ENCODE measurements at regions not wholly inside any gene's neighbourhood (a gene's known extent, or its start where the extent isn't known, plus 50 kb on each side); places are given as distances from the start of the nearest gene placed in this dataset.

DNA sequence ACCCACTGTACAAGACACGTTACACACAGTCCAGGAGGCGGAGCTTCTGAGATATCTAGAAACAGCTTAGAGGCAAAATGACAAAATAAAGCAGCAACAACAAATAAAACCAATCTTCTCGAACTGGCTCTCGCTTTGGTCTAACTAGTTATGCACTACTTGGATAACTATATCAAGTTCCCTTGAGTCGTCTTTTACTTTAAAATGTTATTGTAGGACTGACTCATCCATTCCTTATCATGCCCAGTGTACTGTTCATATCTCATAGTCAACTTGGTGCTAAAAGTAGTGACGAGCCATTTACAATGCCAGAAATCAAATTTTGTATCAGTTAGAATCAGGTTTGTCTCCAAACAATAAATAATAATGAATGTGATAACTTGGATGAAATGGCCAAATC, 102.5 kb upstream of the SLC35G4 start:
- TF ChIP-seq PATZ1 (CRISPR knock-in tag; IDR thresholded peaks at IDR 0.05; ENCODE audit: borderline replicate concordance), result no peak
- TF ChIP-seq IRF2 (CRISPR knock-in tag; IDR thresholded peaks at IDR 0.05), result no peak
- TF ChIP-seq SMC3 (conservative IDR thresholded peaks at IDR 0.05; ENCODE audit: insufficient read depth, low read depth, low read length), result no peak
- TF ChIP-seq, protein P1, sequence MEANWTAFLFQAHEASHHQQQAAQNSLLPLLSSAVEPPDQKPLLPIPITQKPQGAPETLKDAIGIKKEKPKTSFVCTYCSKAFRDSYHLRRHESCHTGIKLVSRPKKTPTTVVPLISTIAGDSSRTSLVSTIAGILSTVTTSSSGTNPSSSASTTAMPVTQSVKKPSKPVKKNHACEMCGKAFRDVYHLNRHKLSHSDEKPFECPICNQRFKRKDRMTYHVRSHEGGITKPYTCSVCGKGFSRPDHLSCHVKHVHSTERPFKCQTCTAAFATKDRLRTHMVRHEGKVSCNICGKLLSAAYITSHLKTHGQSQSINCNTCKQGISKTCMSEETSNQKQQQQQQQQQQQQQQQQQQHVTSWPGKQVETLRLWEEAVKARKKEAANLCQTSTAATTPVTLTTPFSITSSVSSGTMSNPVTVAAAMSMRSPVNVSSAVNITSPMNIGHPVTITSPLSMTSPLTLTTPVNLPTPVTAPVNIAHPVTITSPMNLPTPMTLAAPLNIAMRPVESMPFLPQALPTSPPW (CRISPR knock-in tag; IDR thresholded peaks at IDR 0.05), result no peak
- TF ChIP-seq SREBF2 (CRISPR knock-in tag; IDR thresholded peaks at IDR 0.05), result no peak
- no peak for TF ChIP-seq SNRNP70 (optimal IDR thresholded peaks at IDR 0.05; ENCODE audit: low read depth, low read length)
- TF ChIP-seq, protein P2, sequence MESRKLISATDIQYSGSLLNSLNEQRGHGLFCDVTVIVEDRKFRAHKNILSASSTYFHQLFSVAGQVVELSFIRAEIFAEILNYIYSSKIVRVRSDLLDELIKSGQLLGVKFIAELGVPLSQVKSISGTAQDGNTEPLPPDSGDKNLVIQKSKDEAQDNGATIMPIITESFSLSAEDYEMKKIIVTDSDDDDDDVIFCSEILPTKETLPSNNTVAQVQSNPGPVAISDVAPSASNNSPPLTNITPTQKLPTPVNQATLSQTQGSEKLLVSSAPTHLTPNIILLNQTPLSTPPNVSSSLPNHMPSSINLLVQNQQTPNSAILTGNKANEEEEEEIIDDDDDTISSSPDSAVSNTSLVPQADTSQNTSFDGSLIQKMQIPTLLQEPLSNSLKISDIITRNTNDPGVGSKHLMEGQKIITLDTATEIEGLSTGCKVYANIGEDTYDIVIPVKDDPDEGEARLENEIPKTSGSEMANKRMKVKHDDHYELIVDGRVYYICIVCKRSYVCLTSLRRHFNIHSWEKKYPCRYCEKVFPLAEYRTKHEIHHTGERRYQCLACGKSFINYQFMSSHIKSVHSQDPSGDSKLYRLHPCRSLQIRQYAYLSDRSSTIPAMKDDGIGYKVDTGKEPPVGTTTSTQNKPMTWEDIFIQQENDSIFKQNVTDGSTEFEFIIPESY (CRISPR knock-in tag; IDR thresholded peaks at IDR 0.05), result no peak
- no peak for TF ChIP-seq REST (IDR thresholded peaks at IDR 0.05; ENCODE audit: borderline replicate concordance)
- TF ChIP-seq REST (CRISPR knock-in tag; IDR thresholded peaks at IDR 0.05; ENCODE audit: low read depth), result no peak
- no peak for TF ChIP-seq ZC3H8 (IDR thresholded peaks at IDR 0.05)

Data from K562 (cell line).